K562 (cell line): ENCODE measurements at regions not wholly inside any gene's neighbourhood (a gene's known extent, or its start where the extent isn't known, plus 50 kb on each side); places are given as distances from the start of the nearest gene placed in this dataset.

Experiments
- ATAC-seq: fragments of 200-7000 bp; cut with Tn5 transposase; 3 replicates; pipeline ENCODE4 v1.9.1; 2020; ENCODE audit warnings: moderate library complexity
- BruUV-seq: library from RNA; stranded (reverse); fragments of 400-500 nt; replicated peaks from 2 replicates; lab custom pipeline; 2021; lab: Mats Ljungman, UMichigan
- CTCF ChIA-PET: fragments of 300-600 bp; formaldehyde crosslinking; extraction: SDS; loops from one replicate; lab custom pipeline; 2021; ENCODE audit warnings: low intra/inter-chr PET ratio; lab: Yijun Ruan, JAX
- POLR2A ChIA-PET: fragments of 300-600, 350-650 bp; sonication (Branson Sonifier 250); formaldehyde crosslinking; extraction: SDS; loops from one replicate; lab custom pipeline; 2021; ENCODE audit warnings: antibody characterized with exemption, inconsistent platforms; lab: Yijun Ruan, JAX
- DNase-seq, 4 experiments: peaks; one replicate each; pipeline versions ENCODE4 v3.0.0 to v3.0.0-alpha.2; 2011 to 2018; ENCODE audit warnings: low spot score in 3 of 4, mixed read lengths in 3 of 4; ENCODE audit errors: extremely low read depth in 1 of 4
- FAIRE-seq: peaks from 2 replicates; lab custom pipeline; 2011; peaks lifted over from hg19 to GRCh38; lab: Jason Lieb, UNC
- H2AFZ ChIP-seq: 2 replicates; pipeline ENCODE4 v1.6.0; 2011; ENCODE audit warnings: low read depth, low read length, control low read depth, inconsistent platforms
- H3K27ac ChIP-seq: fragments of 200-600 bp; 3 replicates; pipeline ENCODE4 v1.8.0; 2011; ENCODE audit warnings: low read depth, mild to moderate bottlenecking, control low read depth, inconsistent platforms, low read length, moderate library complexity, mixed read lengths; ENCODE audit errors: extremely low read depth
- H3K27me3 ChIP-seq, 2 experiments: fragments of 300-600 bp in 1 of 2; 2 replicates in 1 of 2; 3 replicates in 1 of 2; pipeline versions ENCODE4 v1.6.0 to v1.8.0; 2011; ENCODE audit warnings: inconsistent platforms in 2 of 2, low read length in 2 of 2, mild to moderate bottlenecking in 1 of 2, mixed read lengths in 1 of 2, moderate library complexity in 1 of 2; ENCODE audit not compliant: control insufficient read depth in 2 of 2, insufficient read depth in 2 of 2
- H3K36me3 ChIP-seq: fragments of 300-600 bp; 3 replicates; pipeline ENCODE4 v1.8.0; 2011; ENCODE audit warnings: mild to moderate bottlenecking, low read length, inconsistent platforms; ENCODE audit not compliant: control insufficient read depth, insufficient read depth
- H3K4me1 ChIP-seq, 2 experiments: fragments of 200-600 bp in 1 of 2; replicated peaks in 1 of 2; 2 replicates in 1 of 2; 3 replicates in 1 of 2; pipeline versions ENCODE4 v1.5.1 to v1.8.0; 2011; ENCODE audit warnings: inconsistent platforms in 2 of 2, low read length in 2 of 2, mild to moderate bottlenecking in 1 of 2, mixed read lengths in 1 of 2, moderate library complexity in 1 of 2; ENCODE audit not compliant: control insufficient read depth in 2 of 2, insufficient read depth in 2 of 2
- H3K4me2 ChIP-seq: 2 replicates; pipeline ENCODE4 v1.6.1; 2011; ENCODE audit warnings: low read length, control low read depth, inconsistent platforms, mixed read lengths; ENCODE audit not compliant: insufficient read depth
- H3K4me3 ChIP-seq: fragments of 200-600 bp; sonication (generic), shearing (Covaris generic); 2 replicates; pipeline ENCODE4 v1.5.1; 2016; ENCODE audit warnings: control low read depth, inconsistent platforms
- H3K79me2 ChIP-seq: fragments of 200-600 bp; 3 replicates; pipeline ENCODE4 v1.8.0; 2011; ENCODE audit warnings: low read length, inconsistent platforms; ENCODE audit not compliant: control insufficient read depth, insufficient read depth
- H3K9ac ChIP-seq, 2 experiments: 2 replicates each; pipeline versions ENCODE4 v1.6.0 to v1.6.1; 2011; ENCODE audit warnings: low read depth in 2 of 2, low read length in 2 of 2, control low read depth in 1 of 2, inconsistent platforms in 1 of 2, mild to moderate bottlenecking in 1 of 2, mixed read lengths in 1 of 2; ENCODE audit not compliant: insufficient read depth in 1 of 2
- H3K9me1 ChIP-seq: one replicate; pipeline ENCODE4 v1.6.0; 2011; ENCODE audit warnings: inconsistent platforms, mild to moderate bottlenecking, low read length, moderate library complexity; ENCODE audit not compliant: control insufficient read depth, insufficient read depth
- H3K9me3 ChIP-seq: replicated peaks from 2 replicates; pipeline ENCODE4 v1.5.1; 2011; ENCODE audit warnings: low read depth, low read length, inconsistent platforms; ENCODE audit not compliant: control insufficient read depth, insufficient read depth
- H4K20me1 ChIP-seq: replicated peaks from 2 replicates; pipeline ENCODE4 v1.6.1; 2011; ENCODE audit warnings: low read length, inconsistent platforms, mixed read lengths; ENCODE audit not compliant: control insufficient read depth, insufficient read depth
- BDP1 ChIP-seq: IDR thresholded peaks from 3 replicates; pipeline ENCODE4 v1.6.1; 2011; ENCODE audit not compliant: insufficient read length, insufficient read depth
- FOS ChIP-seq: IDR thresholded peaks from 3 replicates; pipeline ENCODE4 v1.6.1; 2011; ENCODE audit not compliant: insufficient read length; ENCODE audit errors: extremely low read depth
- ILK ChIP-seq: fragments of 450-650 bp; IDR thresholded peaks from 2 replicates; pipeline ENCODE4 v1.6.1; 2016; ENCODE audit warnings: missing genetic modification characterization, low read depth, mild to moderate bottlenecking, missing compliant biosample characterization, moderate library complexity, borderline replicate concordance
- MBD2 ChIP-seq: sonication (generic); IDR thresholded peaks from 2 replicates; pipeline ENCODE4 v1.6.1; 2016; ENCODE audit warnings: low read depth, borderline replicate concordance
- PHB2 ChIP-seq: fragments of 450-650 bp; IDR thresholded peaks from 2 replicates; pipeline ENCODE4 v1.6.1; 2017; ENCODE audit warnings: low read depth
- POLR2AphosphoS2 ChIP-seq: IDR thresholded peaks from 2 replicates; pipeline ENCODE4 v1.6.1; 2012; ENCODE audit warnings: low read length, improper control_type of control experiment
- TAF1 ChIP-seq: IDR thresholded peaks from 2 replicates; pipeline ENCODE4 v1.6.1; 2011; ENCODE audit warnings: mild to moderate bottlenecking, low read length, moderate library complexity; ENCODE audit not compliant: insufficient read depth, control insufficient read depth, severe bottlenecking; ENCODE audit errors: extremely low read depth
- TCF3 ChIP-seq: sonication (generic); formaldehyde crosslinking; IDR thresholded peaks from 2 replicates; pipeline ENCODE4 v1.4.0; 2020; ENCODE audit warnings: mild to moderate bottlenecking, missing genetic modification reagents
- ZNF232 ChIP-seq: sonication (generic); formaldehyde crosslinking; IDR thresholded peaks from 2 replicates; pipeline ENCODE4 v1.8.0; 2022; ENCODE audit warnings: mild to moderate bottlenecking, missing genetic modification reagents
- ZNF583 ChIP-seq: fragments of 250-450 bp; sonication (Bioruptor Pico); IDR thresholded peaks from 2 replicates; pipeline ENCODE4 v1.4.0; 2020
- ZNF695 ChIP-seq: fragments of 450-650 bp; formaldehyde crosslinking; IDR thresholded peaks from 2 replicates; pipeline ENCODE4 v1.4.0; 2020; ENCODE audit warnings: mild to moderate bottlenecking, moderate library complexity
- WGBS: fragments of 100-300 bp; shearing (Covaris generic); methylation state at CpG from one replicate; pipeline ENCODE4 v1.1.6; 2016; ENCODE audit warnings: low coverage, mixed read lengths; ENCODE audit not compliant: insufficient coverage; ENCODE audit errors: missing lambda C conversion rate; 5-methylcytosine and 5-hydroxymethylcytosine counted together
- in situ Hi-C: fragments of 300-500 bp; cut with MboI; formaldehyde crosslinking; loops from 4 replicates; pipeline ENCODE4 v1.15.0; 2018; ENCODE audit warnings: inconsistent platforms, mixed read lengths
- intact Hi-C: fragments of 100-400 bp; cut with micrococcal nuclease; formaldehyde crosslinking; loops from 2 replicates; pipeline ENCODE4 v1.14.2; 2022
- TF ChIP-seq, protein P1 (sequence below): fragments of 250-450 bp; sonication (Bioruptor Pico); IDR thresholded peaks from 2 replicates; pipeline ENCODE4 v1.5.0; 2021

DNA sequence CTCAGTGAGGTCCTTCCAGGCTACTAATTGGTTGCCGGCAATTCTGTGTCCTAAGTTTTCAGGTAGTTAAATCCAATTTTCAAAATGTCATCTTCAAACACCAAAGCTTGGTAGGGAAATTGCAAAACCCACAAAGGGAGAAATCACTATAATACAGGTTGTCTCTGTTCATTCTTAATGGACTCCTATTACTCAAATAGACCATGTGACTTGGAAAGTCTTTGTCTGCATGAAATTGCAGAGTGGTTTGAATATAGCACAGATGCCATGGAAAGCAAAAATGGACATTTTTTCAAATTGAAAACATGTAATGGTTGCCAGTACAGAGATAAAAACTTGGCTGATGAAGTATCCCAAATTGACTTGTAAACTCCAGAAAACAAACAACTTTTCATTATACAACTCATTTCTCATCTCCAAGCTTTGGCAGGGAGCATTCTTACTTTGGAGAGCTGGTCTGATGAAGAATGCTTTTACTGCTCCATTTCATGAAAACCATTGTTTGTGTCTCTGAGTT, 169.5 kb upstream of the PKN2 start:
- in situ Hi-C loops: no loop called here

More for the DNA sequence above, 169.5 kb upstream of the PKN2 start:
- Histone ChIP-seq H2AFZ (no peak overlapping the region), H3K4me3 (no peak overlapping the region), H3K4me2 (no peak overlapping the region), H3K27me3 (no peaks in the 10 kb centered on the region), H3K9me3 (no peaks in the 10 kb centered on the region), H4K20me1 (no peaks in the 10 kb centered on the region), H3K79me2 (no peaks in the 10 kb centered on the region), H3K27ac (no peak overlapping the region), H3K9me1 (no peaks in the 10 kb centered on the region), H3K36me3 (no peaks in the 10 kb centered on the region), H3K9ac (no peak overlapping the region), H3K4me1 (no peaks in the 10 kb centered on the region)
- ChIA-PET CTCF (no interaction called here), POLR2A (no interaction called here)
- TF ChIP-seq MBD2: no peak
- TF ChIP-seq PHB2: no peak
- no peak for TF ChIP-seq TCF3 (CRISPR knock-in tag)
- TF ChIP-seq FOS: no peak
- TF ChIP-seq ZNF695 (CRISPR knock-in tag): no peak
- no peak for TF ChIP-seq BDP1
- TF ChIP-seq TAF1: no peak
- TF ChIP-seq, protein P1, sequence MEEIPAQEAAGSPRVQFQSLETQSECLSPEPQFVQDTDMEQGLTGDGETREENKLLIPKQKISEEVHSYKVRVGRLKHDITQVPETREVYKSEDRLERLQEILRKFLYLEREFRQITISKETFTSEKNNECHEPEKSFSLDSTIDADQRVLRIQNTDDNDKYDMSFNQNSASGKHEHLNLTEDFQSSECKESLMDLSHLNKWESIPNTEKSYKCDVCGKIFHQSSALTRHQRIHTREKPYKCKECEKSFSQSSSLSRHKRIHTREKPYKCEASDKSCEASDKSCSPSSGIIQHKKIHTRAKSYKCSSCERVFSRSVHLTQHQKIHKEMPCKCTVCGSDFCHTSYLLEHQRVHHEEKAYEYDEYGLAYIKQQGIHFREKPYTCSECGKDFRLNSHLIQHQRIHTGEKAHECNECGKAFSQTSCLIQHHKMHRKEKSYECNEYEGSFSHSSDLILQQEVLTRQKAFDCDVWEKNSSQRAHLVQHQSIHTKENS (CRISPR knock-in tag): no peak
- no peak for TF ChIP-seq POLR2AphosphoS2
- TF ChIP-seq ILK (tag): no peak
- TF ChIP-seq ZNF583 (CRISPR knock-in tag): no peak
- TF ChIP-seq ZNF232 (CRISPR knock-in tag): no peak
- 0% methylated on average over 1 of the region's 1 CpG for WGBS
- ATAC-seq: no peak
- no TSS peak for BruUV-seq
- no peak for FAIRE-seq
- no peak for DNase-seq
- intact Hi-C loops: no loop called here
